T-helper 1 cell treated with Interleukin-12 subunit alpha and Interleukin-12 subunit beta and Interleukin-4 antibody, amounts not matched to agents 30 ng/mL and 1 ng/mL, for 36 hours (primary cell): ENCODE measurements at regions not wholly inside any gene's neighbourhood (a gene's known extent, or its start where the extent isn't known, plus 50 kb on each side); places are given as distances from the start of the nearest gene placed in this dataset.

ENCODE experiments used
- intact Hi-C: fragments of 100-400 bp; cut with micrococcal nuclease; formaldehyde crosslinking; loops from one replicate; pipeline ENCODE4 v1.15.1; 2024

GRCh38 chr12:90275088-90275487 is 566.5 kb upstream of the ATP2B1 start:
- intact Hi-C loops: no loop called here

- intact Hi-C loops: loop anchor here (5.0 kb wide), 1 partner anchor 578 kb away; no protein-coding TSS in a partner anchor
These were observed 565.8 kb upstream of the ATP2B1 start for GRCh38 chr12:90274407-90274806.

- intact Hi-C loops: no loop called here
These were observed 559.9 kb upstream of the ATP2B1 start for GRCh38 chr12:90268574-90268973.

- intact Hi-C loops: no loop called here
These were observed 553.6 kb upstream of the ATP2B1 start for GRCh38 chr12:90262251-90262650.

GRCh38 chr12:90261283-90261682 is 552.6 kb upstream of the ATP2B1 start:
- intact Hi-C loops: no loop called here

GRCh38 chr12:90260136-90260535 is 551.5 kb upstream of the ATP2B1 start:
- intact Hi-C loops: no loop called here

GRCh38 chr12:90257927-90258624 is 549.4 kb upstream of the ATP2B1 start:
- intact Hi-C loops: no loop called here

GRCh38 chr12:90254796-90255195 is 546.2 kb upstream of the ATP2B1 start:
- intact Hi-C loops: loop anchor here (5.0 kb wide), 1 partner anchor 547 kb away; the partner anchor contains the start of gene ATP2B1

GRCh38 chr12:90253674-90254181 is 545.1 kb upstream of the ATP2B1 start:
- intact Hi-C loops: loop anchor here (2.0 to 5.0 kb wide), 2 partner anchors 546 to 711 kb away; partner anchors contain the start of gene ATP2B1

- intact Hi-C loops: loop anchor here (2.0 to 5.0 kb wide), 2 partner anchors 546 to 710 kb away; partner anchors contain the start of gene ATP2B1
These were observed 544.5 kb upstream of the ATP2B1 start for GRCh38 chr12:90253136-90253535.

- intact Hi-C loops: loop anchor here (5.0 kb wide), 1 partner anchor 543 kb away; the partner anchor contains the start of gene ATP2B1
These were observed 542.1 kb upstream of the ATP2B1 start for GRCh38 chr12:90250766-90251165.

- intact Hi-C loops: loop anchor here (5.0 kb wide), 1 partner anchor 543 kb away; the partner anchor contains the start of gene ATP2B1
These were observed 541.4 kb upstream of the ATP2B1 start for GRCh38 chr12:90250042-90250441.

GRCh38 chr12:90246688-90247087 is 538.0 kb upstream of the ATP2B1 start:
- intact Hi-C loops: no loop called here

- intact Hi-C loops: no loop called here
These were observed 536.8 kb upstream of the ATP2B1 start for GRCh38 chr12:90245391-90245790.

GRCh38 chr12:90244232-90244631 is 535.6 kb upstream of the ATP2B1 start:
- intact Hi-C loops: no loop called here

- intact Hi-C loops: no loop called here
These were observed 534.6 kb upstream of the ATP2B1 start for GRCh38 chr12:90243211-90243610.

- intact Hi-C loops: no loop called here
These were observed 531.2 kb upstream of the ATP2B1 start for GRCh38 chr12:90239732-90240260.

GRCh38 chr12:90238663-90239271 is 530.1 kb upstream of the ATP2B1 start:
- intact Hi-C loops: no loop called here

- intact Hi-C loops: no loop called here
These were observed 529.2 kb upstream of the ATP2B1 start for GRCh38 chr12:90237841-90238240.

GRCh38 chr12:90235642-90236041 is 527.0 kb upstream of the ATP2B1 start:
- intact Hi-C loops: no loop called here

- intact Hi-C loops: no loop called here
These were observed 525.8 kb upstream of the ATP2B1 start for GRCh38 chr12:90234472-90234871.
